Mammary epithelial cell (primary cell): ENCODE measurements at regions not wholly inside any gene's neighbourhood (a gene's known extent, or its start where the extent isn't known, plus 50 kb on each side); places are given as distances from the start of the nearest gene placed in this dataset.
"Not testable (repeated sequence)": the region's sequence is repeated elsewhere in the genome, so short reads cannot be mapped to it uniquely, and the experiment has no call there.

Source experiments
- EZH2 ChIP-seq: IDR thresholded peaks from 2 replicates; pipeline ENCODE4 v1.6.1; 2012; ENCODE audit warnings: low read length, inconsistent platforms, borderline replicate concordance
- TF ChIP-seq, protein P1 (sequence below), 2 donors: IDR thresholded peaks in 1 of 2; conservative IDR thresholded peaks in 1 of 2; 2 replicates each; pipeline ENCODE4 v1.5.1; 2011 to 2012; ENCODE audit warnings: inconsistent platforms in 2 of 2, low read length in 2 of 2, mild to moderate bottlenecking in 2 of 2, control low read depth in 1 of 2, low read depth in 1 of 2; ENCODE audit not compliant: insufficient read depth in 1 of 2; ENCODE audit errors: extremely low read depth in 1 of 2

DNA sequence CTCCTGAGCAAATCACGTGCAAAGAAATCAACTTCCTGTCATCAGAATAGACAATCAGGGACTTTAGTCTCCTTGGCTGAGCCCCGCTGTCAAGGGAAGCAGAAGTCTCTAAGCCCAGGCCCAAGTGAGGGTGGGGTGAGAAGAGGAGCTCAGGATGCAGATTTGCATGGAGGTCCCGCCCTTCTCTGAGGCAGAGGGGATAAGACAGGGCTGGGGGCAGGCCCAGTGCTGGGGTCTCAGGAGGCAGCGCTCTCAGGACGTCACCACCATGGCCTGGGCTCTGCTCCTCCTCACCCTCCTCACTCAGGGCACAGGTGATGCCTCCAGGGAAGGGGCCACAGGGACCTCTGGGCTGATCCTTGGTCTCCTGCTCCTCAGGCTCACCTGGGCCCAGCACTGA is 65.1 kb upstream of the IGLL5 start:
- TF ChIP-seq, protein P1, sequence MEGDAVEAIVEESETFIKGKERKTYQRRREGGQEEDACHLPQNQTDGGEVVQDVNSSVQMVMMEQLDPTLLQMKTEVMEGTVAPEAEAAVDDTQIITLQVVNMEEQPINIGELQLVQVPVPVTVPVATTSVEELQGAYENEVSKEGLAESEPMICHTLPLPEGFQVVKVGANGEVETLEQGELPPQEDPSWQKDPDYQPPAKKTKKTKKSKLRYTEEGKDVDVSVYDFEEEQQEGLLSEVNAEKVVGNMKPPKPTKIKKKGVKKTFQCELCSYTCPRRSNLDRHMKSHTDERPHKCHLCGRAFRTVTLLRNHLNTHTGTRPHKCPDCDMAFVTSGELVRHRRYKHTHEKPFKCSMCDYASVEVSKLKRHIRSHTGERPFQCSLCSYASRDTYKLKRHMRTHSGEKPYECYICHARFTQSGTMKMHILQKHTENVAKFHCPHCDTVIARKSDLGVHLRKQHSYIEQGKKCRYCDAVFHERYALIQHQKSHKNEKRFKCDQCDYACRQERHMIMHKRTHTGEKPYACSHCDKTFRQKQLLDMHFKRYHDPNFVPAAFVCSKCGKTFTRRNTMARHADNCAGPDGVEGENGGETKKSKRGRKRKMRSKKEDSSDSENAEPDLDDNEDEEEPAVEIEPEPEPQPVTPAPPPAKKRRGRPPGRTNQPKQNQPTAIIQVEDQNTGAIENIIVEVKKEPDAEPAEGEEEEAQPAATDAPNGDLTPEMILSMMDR (conservative IDR thresholded peaks at IDR 0.05 in 1 of 2, IDR thresholded peaks at IDR 0.05 in 1 of 2; ENCODE audit: extremely low read depth in 1 of 2, insufficient read depth in 1 of 2, low read depth in 1 of 2, low read length in 2 of 2), result not testable (repeated sequence)
- not testable (repeated sequence) for TF ChIP-seq EZH2
